ENCODE measurements at regions not wholly inside any gene's neighbourhood (a gene's known extent, or its start where the extent isn't known, plus 50 kb on each side); places are given as distances from the start of the nearest gene placed in this dataset.

DNA sequence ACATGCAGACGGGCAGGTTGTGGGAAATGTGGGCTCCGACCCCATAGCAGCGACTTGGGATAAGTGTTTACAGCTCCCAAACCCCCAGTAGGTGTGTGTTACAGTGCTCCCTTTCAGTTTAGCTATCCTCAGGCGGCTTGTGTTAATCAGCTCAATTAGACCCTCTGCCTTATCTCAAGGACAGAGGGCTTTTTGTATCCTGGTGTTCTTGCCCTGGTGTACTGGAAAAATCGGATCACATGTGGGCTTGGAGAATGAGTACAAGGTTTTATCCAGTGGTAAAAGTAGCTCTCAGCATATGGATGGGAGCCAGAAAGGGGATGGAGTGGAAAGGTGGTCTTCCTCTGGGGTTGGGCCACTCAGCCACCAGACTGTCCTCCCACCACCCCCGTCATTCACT is 264.7 kb upstream of the SYT4 start:
- TF ChIP-seq, protein P1, sequence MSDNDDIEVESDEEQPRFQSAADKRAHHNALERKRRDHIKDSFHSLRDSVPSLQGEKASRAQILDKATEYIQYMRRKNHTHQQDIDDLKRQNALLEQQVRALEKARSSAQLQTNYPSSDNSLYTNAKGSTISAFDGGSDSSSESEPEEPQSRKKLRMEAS (IDR thresholded peaks at IDR 0.05; ENCODE audit: low read depth, low read length): no peak
- TF ChIP-seq MYC (IDR thresholded peaks at IDR 0.05; ENCODE audit: low read depth, low read length) (no peak), POLR2A (IDR thresholded peaks at IDR 0.05; ENCODE audit: extremely low read depth, insufficient read length) (no peak)
- TF ChIP-seq, protein P2, sequence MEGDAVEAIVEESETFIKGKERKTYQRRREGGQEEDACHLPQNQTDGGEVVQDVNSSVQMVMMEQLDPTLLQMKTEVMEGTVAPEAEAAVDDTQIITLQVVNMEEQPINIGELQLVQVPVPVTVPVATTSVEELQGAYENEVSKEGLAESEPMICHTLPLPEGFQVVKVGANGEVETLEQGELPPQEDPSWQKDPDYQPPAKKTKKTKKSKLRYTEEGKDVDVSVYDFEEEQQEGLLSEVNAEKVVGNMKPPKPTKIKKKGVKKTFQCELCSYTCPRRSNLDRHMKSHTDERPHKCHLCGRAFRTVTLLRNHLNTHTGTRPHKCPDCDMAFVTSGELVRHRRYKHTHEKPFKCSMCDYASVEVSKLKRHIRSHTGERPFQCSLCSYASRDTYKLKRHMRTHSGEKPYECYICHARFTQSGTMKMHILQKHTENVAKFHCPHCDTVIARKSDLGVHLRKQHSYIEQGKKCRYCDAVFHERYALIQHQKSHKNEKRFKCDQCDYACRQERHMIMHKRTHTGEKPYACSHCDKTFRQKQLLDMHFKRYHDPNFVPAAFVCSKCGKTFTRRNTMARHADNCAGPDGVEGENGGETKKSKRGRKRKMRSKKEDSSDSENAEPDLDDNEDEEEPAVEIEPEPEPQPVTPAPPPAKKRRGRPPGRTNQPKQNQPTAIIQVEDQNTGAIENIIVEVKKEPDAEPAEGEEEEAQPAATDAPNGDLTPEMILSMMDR (IDR thresholded peaks at IDR 0.05; ENCODE audit: low read depth, low read length): no peak
- no peak for DNase-seq (ENCODE audit: low read depth)
- H3K4me3 ChIP-seq (ENCODE audit: low read depth, low read length): no peak overlapping the region

DNA sequence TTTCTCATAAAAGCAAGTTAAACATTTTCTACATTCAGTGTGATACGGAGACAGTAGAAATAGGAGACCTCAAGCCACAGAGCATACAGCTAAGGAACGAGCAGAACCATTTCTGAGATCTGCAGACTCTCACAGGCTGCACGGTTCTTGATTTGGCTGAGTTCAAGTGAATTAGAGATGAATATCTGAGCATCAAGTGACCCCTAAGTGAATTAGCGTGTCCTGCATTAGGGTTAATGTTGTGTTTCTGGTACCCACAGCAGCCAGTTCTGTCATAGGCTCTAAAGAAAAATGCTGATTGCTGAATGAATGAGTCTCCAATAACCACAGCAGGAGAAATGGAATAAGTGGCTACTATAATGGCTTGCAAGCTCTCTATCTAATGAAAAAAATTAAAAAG is 265.9 kb upstream of the SYT4 start:
- no peak for DNase-seq (ENCODE audit: low read depth)
- no peak overlapping the region for H3K4me3 ChIP-seq (ENCODE audit: low read depth, low read length)
- TF ChIP-seq, protein P2 (IDR thresholded peaks at IDR 0.05; ENCODE audit: low read depth, low read length): no peak
- TF ChIP-seq POLR2A (IDR thresholded peaks at IDR 0.05; ENCODE audit: extremely low read depth, insufficient read length): no peak
- no peak for TF ChIP-seq MYC (IDR thresholded peaks at IDR 0.05; ENCODE audit: low read depth, low read length)
- TF ChIP-seq, protein P1 (IDR thresholded peaks at IDR 0.05; ENCODE audit: low read depth, low read length): no peak

DNA sequence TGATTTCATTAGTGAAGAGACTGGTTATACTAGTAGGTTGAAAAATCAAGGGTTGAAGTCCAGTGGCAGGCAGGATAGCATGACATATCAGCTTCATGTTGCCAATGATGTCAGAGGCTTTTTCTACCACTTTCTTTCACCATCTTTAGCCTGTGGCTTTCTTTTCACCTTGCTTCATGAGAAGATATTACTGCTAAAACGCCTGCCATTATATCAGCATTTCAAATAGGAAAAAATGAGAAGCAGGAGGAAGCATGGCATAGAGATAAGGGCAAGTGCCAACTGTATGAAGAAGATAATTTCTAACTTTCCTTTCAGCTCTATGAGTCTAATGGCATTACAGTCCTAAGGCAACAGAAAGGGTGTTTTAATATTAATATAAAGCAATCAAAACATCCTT is 270.2 kb upstream of the SYT4 start:
- no peak overlapping the region for H3K4me3 ChIP-seq (ENCODE audit: low read depth, low read length)
- no peak for DNase-seq (ENCODE audit: low read depth)
- TF ChIP-seq, protein P1 (IDR thresholded peaks at IDR 0.05; ENCODE audit: low read depth, low read length): no peak
- TF ChIP-seq POLR2A (IDR thresholded peaks at IDR 0.05; ENCODE audit: extremely low read depth, insufficient read length) (no peak), MYC (IDR thresholded peaks at IDR 0.05; ENCODE audit: low read depth, low read length) (no peak)
- TF ChIP-seq, protein P2 (IDR thresholded peaks at IDR 0.05; ENCODE audit: low read depth, low read length): no peak

DNA sequence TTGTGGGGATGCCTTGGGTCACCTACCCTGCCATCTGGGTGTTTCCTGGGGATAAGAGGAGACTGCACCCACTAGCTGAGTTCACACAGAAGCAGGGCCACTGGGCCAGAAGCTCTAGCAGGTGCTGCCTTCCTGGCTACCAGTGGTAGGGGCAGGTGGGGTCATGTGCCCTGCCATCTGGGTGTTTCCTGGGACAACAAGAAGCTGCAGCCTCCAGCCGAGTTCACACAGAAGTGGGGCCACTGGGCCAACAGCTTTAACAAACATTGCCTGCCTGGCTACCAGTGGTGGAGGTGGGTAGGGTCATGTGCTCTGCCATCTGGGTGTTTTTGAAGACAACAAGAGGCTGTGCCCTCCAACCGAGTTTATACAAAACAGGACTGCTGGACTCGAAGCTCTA is 282.2 kb upstream of the SYT4 start:
- no peak overlapping the region for H3K4me3 ChIP-seq (ENCODE audit: low read depth, low read length)
- DNase-seq (ENCODE audit: low read depth): no peak
- TF ChIP-seq, protein P1 (IDR thresholded peaks at IDR 0.05; ENCODE audit: low read depth, low read length): no peak
- TF ChIP-seq, protein P2 (IDR thresholded peaks at IDR 0.05; ENCODE audit: low read depth, low read length): no peak
- TF ChIP-seq POLR2A (IDR thresholded peaks at IDR 0.05; ENCODE audit: extremely low read depth, insufficient read length) (no peak), MYC (IDR thresholded peaks at IDR 0.05; ENCODE audit: low read depth, low read length) (no peak)

DNA sequence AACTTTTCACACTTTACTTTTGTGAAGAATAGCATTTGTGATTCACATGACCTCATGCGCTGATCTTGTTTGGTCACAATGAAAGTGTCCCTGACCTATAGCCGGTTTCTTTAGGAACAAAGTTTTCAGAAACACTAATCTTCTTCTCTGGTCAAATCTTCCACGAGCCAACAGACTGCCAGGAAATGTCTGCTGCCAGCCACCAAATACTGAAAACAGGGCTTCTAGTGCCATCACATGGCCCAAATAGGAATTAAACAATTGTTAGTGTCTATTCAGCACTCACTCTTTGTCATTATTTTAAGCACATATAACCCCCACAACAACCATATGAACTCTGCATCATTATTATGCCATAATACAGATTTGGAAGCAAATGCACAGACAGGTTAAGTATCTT is 286.5 kb upstream of the SYT4 start:
- DNase-seq (ENCODE audit: low read depth): peak; percentile 44
- no peak overlapping the region for H3K4me3 ChIP-seq (ENCODE audit: low read depth, low read length)
- TF ChIP-seq, protein P1 (IDR thresholded peaks at IDR 0.05; ENCODE audit: low read depth, low read length): no peak
- TF ChIP-seq, protein P2 (IDR thresholded peaks at IDR 0.05; ENCODE audit: low read depth, low read length): peak; percentile 19
- TF ChIP-seq POLR2A (IDR thresholded peaks at IDR 0.05; ENCODE audit: extremely low read depth, insufficient read length): no peak

DNA sequence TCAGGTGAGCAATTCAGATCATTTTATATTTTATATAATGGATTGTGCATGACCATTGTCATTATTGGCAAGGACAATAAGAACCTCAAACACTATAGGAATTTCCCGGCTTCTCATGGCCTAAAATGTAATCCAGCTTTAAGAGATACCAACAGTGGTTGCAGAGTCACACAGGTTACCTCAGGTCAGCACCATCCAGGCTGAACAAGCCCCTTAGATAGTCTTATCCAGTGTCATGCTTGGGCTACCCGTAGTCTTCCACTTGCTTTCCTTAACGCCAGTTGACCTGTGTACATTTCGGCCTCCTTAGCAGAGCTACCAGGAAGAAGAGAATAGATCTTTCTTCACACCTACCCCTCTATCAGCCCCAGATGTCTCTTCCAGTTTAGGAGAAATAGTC is 293.3 kb upstream of the SYT4 start:
- no peak overlapping the region for H3K4me3 ChIP-seq (ENCODE audit: low read depth, low read length)
- TF ChIP-seq, protein P1 (IDR thresholded peaks at IDR 0.05; ENCODE audit: low read depth, low read length): no peak
- no peak for TF ChIP-seq POLR2A (IDR thresholded peaks at IDR 0.05; ENCODE audit: extremely low read depth, insufficient read length)
- TF ChIP-seq, protein P2 (IDR thresholded peaks at IDR 0.05; ENCODE audit: low read depth, low read length): no peak
- no peak for TF ChIP-seq MYC (IDR thresholded peaks at IDR 0.05; ENCODE audit: low read depth, low read length)
- DNase-seq (ENCODE audit: low read depth): no peak
